NCI-H446 treated with DMSO at 0.1 percent for 48 hours (cell line): ENCODE measurements at regions not wholly inside any gene's neighbourhood (a gene's known extent, or its start where the extent isn't known, plus 50 kb on each side); places are given as distances from the start of the nearest gene placed in this dataset.
"Not testable (repeated sequence)": the region's sequence is repeated elsewhere in the genome, so short reads cannot be mapped to it uniquely, and the experiment has no call there.

Source experiments
- DNase-seq: peaks from one replicate; lab custom pipeline; 2025; lab: John Stamatoyannopoulos, UW

GRCh38 chr13:21913010-21913409, 242.1 kb downstream of the FGF9 start:
- DNase-seq = no peak

GRCh38 chr13:21917086-21918015, 246.5 kb downstream of the FGF9 start:
- no peak for DNase-seq

- DNase-seq = not testable (repeated sequence)
Measured at GRCh38 chr13:21920802-21921201, 249.9 kb downstream of the FGF9 start.

GRCh38 chr13:21924958-21925357, 254.1 kb downstream of the FGF9 start:
- DNase-seq = no peak

GRCh38 chr13:21925720-21926119, 254.8 kb downstream of the FGF9 start:
- DNase-seq = no peak

- no peak for DNase-seq
Measured at GRCh38 chr13:21929400-21929799, 258.5 kb downstream of the FGF9 start.

- no peak for DNase-seq
Measured at GRCh38 chr13:21930536-21930935, 259.7 kb downstream of the FGF9 start.

GRCh38 chr13:21932578-21932977, 261.7 kb downstream of the FGF9 start:
- DNase-seq = no peak

GRCh38 chr13:21932996-21933395, 262.1 kb downstream of the FGF9 start:
- DNase-seq = no peak

- no peak for DNase-seq
Measured at GRCh38 chr13:21934284-21934683, 263.4 kb downstream of the FGF9 start.

GRCh38 chr13:21936674-21937073, 265.8 kb downstream of the FGF9 start:
- DNase-seq = no peak

- DNase-seq = no peak
Measured at GRCh38 chr13:21938168-21938567, 267.3 kb downstream of the FGF9 start.

GRCh38 chr13:21938636-21939035, 267.8 kb downstream of the FGF9 start:
- no peak for DNase-seq

GRCh38 chr13:21942061-21942460, 271.2 kb downstream of the FGF9 start:
- no peak for DNase-seq

GRCh38 chr13:21944610-21945009, 273.7 kb downstream of the FGF9 start:
- DNase-seq = no peak

GRCh38 chr13:21945195-21945594, 274.3 kb downstream of the FGF9 start:
- DNase-seq = no peak

GRCh38 chr13:21946964-21947363, 276.1 kb downstream of the FGF9 start:
- DNase-seq = no peak

- DNase-seq = no peak
Measured at GRCh38 chr13:21948769-21949474, 278.0 kb downstream of the FGF9 start.

- DNase-seq = no peak
Measured at GRCh38 chr13:21949818-21950429, 279.1 kb downstream of the FGF9 start.

GRCh38 chr13:21956666-21957065, 285.8 kb downstream of the FGF9 start:
- no peak for DNase-seq

GRCh38 chr13:21957833-21958232, 287.0 kb downstream of the FGF9 start:
- no peak for DNase-seq

GRCh38 chr13:21960108-21960507, 289.2 kb downstream of the FGF9 start:
- DNase-seq = no peak

GRCh38 chr13:21964686-21965085, 293.8 kb downstream of the FGF9 start:
- no peak for DNase-seq
